Tibial nerve (tissue), 4 donors: ENCODE measurements at regions not wholly inside any gene's neighbourhood (a gene's known extent, or its start where the extent isn't known, plus 50 kb on each side); places are given as distances from the start of the nearest gene placed in this dataset.

ENCODE experiments used
- DNase-seq, 2 donors: peaks; one replicate each; pipeline ENCODE4 v3.0.0-alpha.2; 2019; ENCODE audit warnings: low spot score in 2 of 2
- H3K27ac ChIP-seq, 4 donors: fragments of 200-600 bp; sonication (generic) in 3 of 4; one replicate each; pipeline ENCODE4 v1.5.1; 2017 to 2019; ENCODE audit warnings: mild to moderate bottlenecking in 1 of 4
- H3K27me3 ChIP-seq, 2 donors: fragments of 200-600 bp; sonication (generic) in 1 of 2; one replicate each; pipeline versions ENCODE4 v1.5.1 to v1.6.0; 2017 to 2019
- H3K36me3 ChIP-seq, 3 donors: fragments of 200-600 bp; sonication (generic); one replicate each; pipeline ENCODE4 v1.5.1; 2018 to 2019
- H3K4me1 ChIP-seq, 4 donors: fragments of 200-600 bp; sonication (generic) in 3 of 4; one replicate each; pipeline ENCODE4 v1.5.1; 2017 to 2019
- H3K4me3 ChIP-seq, 4 donors: fragments of 200-600 bp; sonication (generic) in 3 of 4; one replicate each; pipeline ENCODE4 v1.5.1; 2017 to 2019; ENCODE audit warnings: mild to moderate bottlenecking in 1 of 4, moderate library complexity in 1 of 4
- H3K9me3 ChIP-seq, 4 donors: fragments of 200-600 bp; sonication (generic) in 3 of 4; one replicate each; pipeline ENCODE4 v1.5.1; 2017 to 2019
- CTCF ChIP-seq, 5 experiments: fragments of 200-600 bp in 3 of 5; fragments of 450-650 bp in 2 of 5; sonication (generic) in 3 of 5; IDR thresholded peaks; one replicate each; pipeline ENCODE4 v1.5.1; 2016 to 2019; ENCODE audit warnings: antibody characterized with exemption in 5 of 5, mild to moderate bottlenecking in 3 of 5, moderate library complexity in 2 of 5
- EP300 ChIP-seq, 2 donors: sonication (generic); formaldehyde crosslinking; IDR thresholded peaks; one replicate each; pipeline ENCODE4 v1.6.1; 2017; ENCODE audit warnings: antibody characterized with exemption in 2 of 2, mild to moderate bottlenecking in 1 of 2
- POLR2A ChIP-seq, 2 donors: fragments of 450-650 bp; IDR thresholded peaks; one replicate each; pipeline ENCODE4 v1.6.1; 2017; ENCODE audit warnings: antibody characterized with exemption in 2 of 2, mild to moderate bottlenecking in 2 of 2, moderate library complexity in 2 of 2
- WGBS, 2 donors: methylation state at CpG; one replicate each; pipeline ENCODE4 v1.1.5; 2018; 5-methylcytosine and 5-hydroxymethylcytosine counted together

GRCh38 chr1:106304106-106304505, 752.4 kb upstream of the PRMT6 start:
- H3K36me3 ChIP-seq, result no peaks in the 10 kb centered on the region
- H3K4me1 ChIP-seq, result no peaks in the 10 kb centered on the region
- TF ChIP-seq POLR2A (IDR thresholded peaks at IDR 0.05) (no peak), EP300 (IDR thresholded peaks at IDR 0.05) (no peak), CTCF (IDR thresholded peaks at IDR 0.05) (no peak)
- DNase-seq, result no peak
- H3K9me3 ChIP-seq, result peaks cover 0 to 31% (median 4%) of the 10 kb centered on the region in 4 donors
- 34 to 61% methylated on average over 3 of the region's 3 CpGs for WGBS, 2 donors
- no peak overlapping the region for H3K27ac ChIP-seq
- no peak overlapping the region for H3K4me3 ChIP-seq
- no peaks in the 10 kb centered on the region for H3K27me3 ChIP-seq

GRCh38 chr1:106319612-106320011, 736.9 kb upstream of the PRMT6 start:
- no peak overlapping the region for H3K27ac ChIP-seq
- TF ChIP-seq EP300 (IDR thresholded peaks at IDR 0.05) (no peak), CTCF (IDR thresholded peaks at IDR 0.05) (no peak), POLR2A (IDR thresholded peaks at IDR 0.05) (no peak)
- no peak for DNase-seq
- WGBS, 2 donors, result 95% methylated on average over 3 of the region's 3 CpGs
- H3K4me1 ChIP-seq, result no peaks in the 10 kb centered on the region
- H3K27me3 ChIP-seq, result no peaks in the 10 kb centered on the region
- peaks cover 0 to 9% (median 0%) of the 10 kb centered on the region in 4 donors for H3K9me3 ChIP-seq
- H3K36me3 ChIP-seq, result no peaks in the 10 kb centered on the region
- no peak overlapping the region for H3K4me3 ChIP-seq

GRCh38 chr1:106325600-106325999, 730.9 kb upstream of the PRMT6 start:
- Histone ChIP-seq H3K27ac (no peak overlapping the region), H3K36me3 (no peaks in the 10 kb centered on the region), H3K4me1 (no peaks in the 10 kb centered on the region), H3K9me3 (no peaks in the 10 kb centered on the region), H3K27me3 (no peaks in the 10 kb centered on the region), H3K4me3 (no peak overlapping the region)
- DNase-seq, result no peak
- WGBS, 2 donors, result 54 to 69% methylated on average over 5 of the region's 5 CpGs
- TF ChIP-seq POLR2A (IDR thresholded peaks at IDR 0.05), result no peak
- no peak for TF ChIP-seq CTCF (IDR thresholded peaks at IDR 0.05)
- TF ChIP-seq EP300 (IDR thresholded peaks at IDR 0.05), result no peak

GRCh38 chr1:106344494-106344893, 712.0 kb upstream of the PRMT6 start:
- Histone ChIP-seq H3K9me3 (peaks cover 0 to 11% (median 0%) of the 10 kb centered on the region in 4 donors), H3K36me3 (no peaks in the 10 kb centered on the region), H3K27ac (no peak overlapping the region), H3K27me3 (no peaks in the 10 kb centered on the region), H3K4me3 (no peak overlapping the region), H3K4me1 (no peaks in the 10 kb centered on the region)
- no peak for DNase-seq
- 29 to 39% methylated on average over 4 of the region's 4 CpGs for WGBS, 2 donors
- no peak for TF ChIP-seq POLR2A (IDR thresholded peaks at IDR 0.05)
- no peak for TF ChIP-seq CTCF (IDR thresholded peaks at IDR 0.05)
- no peak for TF ChIP-seq EP300 (IDR thresholded peaks at IDR 0.05)

- Histone ChIP-seq H3K9me3 (peaks cover 0 to 17% (median 3%) of the 10 kb centered on the region in 4 donors), H3K4me3 (no peak overlapping the region), H3K4me1 (no peaks in the 10 kb centered on the region), H3K27me3 (no peaks in the 10 kb centered on the region), H3K27ac (no peak overlapping the region), H3K36me3 (no peaks in the 10 kb centered on the region)
- DNase-seq, result no peak
- no peak for TF ChIP-seq EP300 (IDR thresholded peaks at IDR 0.05)
- WGBS, 2 donors, result 91 to 92% methylated on average over 2 of the region's 2 CpGs
Observed at GRCh38 chr1:106360252-106360651, 696.2 kb upstream of the PRMT6 start.
